H1 (cell line): ENCODE measurements at regions not wholly inside any gene's neighbourhood (a gene's known extent, or its start where the extent isn't known, plus 50 kb on each side); places are given as distances from the start of the nearest gene placed in this dataset.

Experiments used
- CTCF ChIP-seq, 3 experiments: IDR thresholded peaks; 1 replicate in 2 of 3; 2 replicates in 1 of 3; pipeline versions ENCODE4 v1.5.1 to v1.6.1; 2011; ENCODE audit warnings: low read length in 3 of 3, mild to moderate bottlenecking in 3 of 3, inconsistent platforms in 2 of 3, low read depth in 1 of 3, moderate library complexity in 1 of 3; ENCODE audit not compliant: insufficient read depth in 1 of 3; ENCODE audit errors: control extremely low read depth in 1 of 3
- SIRT6 ChIP-seq: IDR thresholded peaks from one replicate; pipeline ENCODE4 v1.7.1; 2012; ENCODE audit warnings: low read length, inconsistent platforms
- TAF7 ChIP-seq: optimal IDR thresholded peaks from 2 replicates; pipeline ENCODE3; 2011; ENCODE audit warnings: low read depth, mild to moderate bottlenecking, inconsistent platforms, low read length, moderate library complexity, borderline replicate concordance

GRCh38 chr22:49491726-49492125 is 335.9 kb downstream of the BRD1 start (continued):
- TF ChIP-seq TAF7 (no peak), CTCF (IDR thresholded peaks at IDR 0.05; ENCODE audit: control extremely low read depth in 1 of 3, insufficient read depth in 1 of 3, low read depth in 1 of 3, low read length in 3 of 3) (no peak), SIRT6 (no peak)
